22Rv1 (cell line): ENCODE measurements at regions not wholly inside any gene's neighbourhood (a gene's known extent, or its start where the extent isn't known, plus 50 kb on each side); places are given as distances from the start of the nearest gene placed in this dataset.

ENCODE experiments used
- H3K27ac ChIP-seq: fragments of 450-650 bp; 2 replicates; pipeline ENCODE4 v1.5.1; 2017
- CTCF ChIP-seq: fragments of 450-650 bp; IDR thresholded peaks from 2 replicates; pipeline ENCODE4 v1.5.1; 2017; ENCODE audit warnings: mild to moderate bottlenecking
- ZFX ChIP-seq: fragments of 450-650 bp; IDR thresholded peaks from 2 replicates; pipeline ENCODE4 v1.6.1; 2017; ENCODE audit warnings: antibody characterized with exemption, borderline replicate concordance

- no peak overlapping the region for H3K27ac ChIP-seq
- TF ChIP-seq CTCF (no peak), ZFX (no peak)
Measured at GRCh38 chr2:57554348-57554747, 492.3 kb upstream of the VRK2 start.

- TF ChIP-seq CTCF = no peak
- TF ChIP-seq ZFX = no peak
- H3K27ac ChIP-seq = no peak overlapping the region
Measured at GRCh38 chr2:57558312-57558711, 488.3 kb upstream of the VRK2 start.

- no peak overlapping the region for H3K27ac ChIP-seq
- no peak for TF ChIP-seq ZFX
- TF ChIP-seq CTCF = no peak
Measured at GRCh38 chr2:57562495-57562894, 484.1 kb upstream of the VRK2 start.

GRCh38 chr2:57563015-57563414 is 483.6 kb upstream of the VRK2 start:
- no peak overlapping the region for H3K27ac ChIP-seq
- no peak for TF ChIP-seq CTCF
- no peak for TF ChIP-seq ZFX

GRCh38 chr2:57567245-57567644 is 479.4 kb upstream of the VRK2 start:
- TF ChIP-seq CTCF = no peak
- TF ChIP-seq ZFX = no peak
- H3K27ac ChIP-seq = no peak overlapping the region

GRCh38 chr2:57569396-57569795 is 477.2 kb upstream of the VRK2 start:
- TF ChIP-seq ZFX (no peak), CTCF (no peak)
- no peak overlapping the region for H3K27ac ChIP-seq

- TF ChIP-seq ZFX = no peak
- TF ChIP-seq CTCF = no peak
- no peak overlapping the region for H3K27ac ChIP-seq
Measured at GRCh38 chr2:57570961-57571360, 475.6 kb upstream of the VRK2 start.
